Colonic mucosa (tissue), 4 donors: ENCODE measurements at regions not wholly inside any gene's neighbourhood (a gene's known extent, or its start where the extent isn't known, plus 50 kb on each side); places are given as distances from the start of the nearest gene placed in this dataset.

Experiments
- DNase-seq: peaks from one replicate; pipeline ENCODE4 v3.0.0-alpha.2; 2020
- H3K27ac ChIP-seq: fragments of 200-600 bp; one replicate; pipeline ENCODE4 v1.8.0; 2021
- H3K27me3 ChIP-seq: fragments of 200-600 bp; one replicate; pipeline ENCODE4 v1.8.0; 2021
- H3K36me3 ChIP-seq: fragments of 200-600 bp; one replicate; pipeline ENCODE4 v1.8.0; 2021
- H3K4me1 ChIP-seq: fragments of 200-600 bp; one replicate; pipeline ENCODE4 v1.8.0; 2021; ENCODE audit warnings: mild to moderate bottlenecking
- H3K4me3 ChIP-seq: fragments of 200-600 bp; one replicate; pipeline ENCODE4 v1.8.0; 2021
- H3K9ac ChIP-seq, 2 donors: one replicate each; pipeline ENCODE4 v1.7.0; 2013; ENCODE audit warnings: control low read depth in 2 of 2, low read depth in 2 of 2, low read length in 2 of 2
- H3K9me3 ChIP-seq: fragments of 200-600 bp; one replicate; pipeline ENCODE4 v1.8.0; 2021
- intact Hi-C: fragments of 100-400 bp; cut with DNase I; formaldehyde crosslinking; loops from one replicate; pipeline ENCODE4 v1.14.1; 2022
- TF ChIP-seq, protein P1 (sequence below): fragments of 200-600 bp; IDR thresholded peaks from one replicate; pipeline ENCODE4 v1.8.0; 2022; ENCODE audit warnings: antibody characterized with exemption, mild to moderate bottlenecking
- donor health status: healthy.
- donor health status: DM: no; HTN: no; CAD: no.
- donor health status: DM: no; HTN: no; CAD: no.

- Histone ChIP-seq H3K27me3 (no peaks in the 10 kb centered on the region), H3K4me3 (no peak overlapping the region), H3K4me1 (no peaks in the 10 kb centered on the region), H3K36me3 (no peaks in the 10 kb centered on the region), H3K9me3 (no peaks in the 10 kb centered on the region), H3K27ac (no peak overlapping the region), H3K9ac (no peak overlapping the region)
- DNase-seq: no peak
- intact Hi-C loops: no loop called here
- TF ChIP-seq, protein P1, sequence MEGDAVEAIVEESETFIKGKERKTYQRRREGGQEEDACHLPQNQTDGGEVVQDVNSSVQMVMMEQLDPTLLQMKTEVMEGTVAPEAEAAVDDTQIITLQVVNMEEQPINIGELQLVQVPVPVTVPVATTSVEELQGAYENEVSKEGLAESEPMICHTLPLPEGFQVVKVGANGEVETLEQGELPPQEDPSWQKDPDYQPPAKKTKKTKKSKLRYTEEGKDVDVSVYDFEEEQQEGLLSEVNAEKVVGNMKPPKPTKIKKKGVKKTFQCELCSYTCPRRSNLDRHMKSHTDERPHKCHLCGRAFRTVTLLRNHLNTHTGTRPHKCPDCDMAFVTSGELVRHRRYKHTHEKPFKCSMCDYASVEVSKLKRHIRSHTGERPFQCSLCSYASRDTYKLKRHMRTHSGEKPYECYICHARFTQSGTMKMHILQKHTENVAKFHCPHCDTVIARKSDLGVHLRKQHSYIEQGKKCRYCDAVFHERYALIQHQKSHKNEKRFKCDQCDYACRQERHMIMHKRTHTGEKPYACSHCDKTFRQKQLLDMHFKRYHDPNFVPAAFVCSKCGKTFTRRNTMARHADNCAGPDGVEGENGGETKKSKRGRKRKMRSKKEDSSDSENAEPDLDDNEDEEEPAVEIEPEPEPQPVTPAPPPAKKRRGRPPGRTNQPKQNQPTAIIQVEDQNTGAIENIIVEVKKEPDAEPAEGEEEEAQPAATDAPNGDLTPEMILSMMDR: no peak
Observed at GRCh38 chr21:38683222-38683621, 122.5 kb upstream of the ETS2 start.

DNA sequence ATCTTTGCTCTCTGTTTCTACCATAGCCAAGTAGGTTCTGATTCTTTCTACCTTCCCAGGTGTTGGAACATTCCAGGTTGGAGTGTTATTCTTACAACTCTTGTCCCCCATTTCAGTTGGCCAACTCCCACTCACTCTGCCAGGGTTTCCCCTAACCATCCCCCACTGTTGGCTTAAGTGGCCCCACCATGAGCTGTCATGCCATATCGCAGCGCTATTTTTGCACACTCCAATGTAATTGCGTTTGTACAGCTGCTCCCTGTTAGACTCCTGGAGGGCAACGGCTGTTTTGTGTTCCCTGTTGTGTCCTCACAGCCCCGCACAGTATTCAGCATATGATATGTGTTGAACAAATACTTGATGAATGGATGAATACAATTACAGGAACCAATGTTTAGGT is 117.7 kb upstream of the ETS2 start:
- H3K27ac ChIP-seq: no peak overlapping the region
- H3K9ac ChIP-seq: no peak overlapping the region
- no peaks in the 10 kb centered on the region for H3K27me3 ChIP-seq
- no peaks in the 10 kb centered on the region for H3K36me3 ChIP-seq
- H3K4me3 ChIP-seq: no peak overlapping the region
- no peak for DNase-seq
- no peaks in the 10 kb centered on the region for H3K9me3 ChIP-seq
- TF ChIP-seq, protein P1: no peak
- H3K4me1 ChIP-seq: no peaks in the 10 kb centered on the region
- intact Hi-C loops: no loop called here

DNA sequence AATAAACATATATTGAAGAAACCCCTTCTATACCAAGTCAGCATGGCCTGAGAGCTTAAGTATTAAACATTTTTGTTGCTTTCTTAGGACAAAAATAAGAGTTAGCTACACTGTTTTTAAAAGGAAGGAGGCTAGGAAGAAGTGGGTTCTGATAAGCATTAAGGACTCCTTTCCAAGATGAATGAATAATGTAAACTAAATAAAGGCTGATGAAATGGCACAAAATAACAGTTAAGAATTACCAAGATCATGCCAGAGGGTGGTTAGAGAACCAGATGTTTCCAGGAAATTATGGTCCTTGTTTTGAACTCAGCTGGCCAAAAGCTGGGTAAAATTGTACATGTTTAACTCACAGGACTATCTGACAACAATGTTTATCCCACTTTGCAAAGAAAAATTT is 114.1 kb upstream of the ETS2 start:
- intact Hi-C loops: no loop called here
- H3K27ac ChIP-seq: no peak overlapping the region
- TF ChIP-seq, protein P1: no peak
- H3K4me1 ChIP-seq: no peaks in the 10 kb centered on the region
- H3K27me3 ChIP-seq: no peaks in the 10 kb centered on the region
- H3K4me3 ChIP-seq: no peak overlapping the region
- H3K9me3 ChIP-seq: no peaks in the 10 kb centered on the region
- no peak overlapping the region for H3K9ac ChIP-seq
- DNase-seq: no peak
- no peaks in the 10 kb centered on the region for H3K36me3 ChIP-seq

DNA sequence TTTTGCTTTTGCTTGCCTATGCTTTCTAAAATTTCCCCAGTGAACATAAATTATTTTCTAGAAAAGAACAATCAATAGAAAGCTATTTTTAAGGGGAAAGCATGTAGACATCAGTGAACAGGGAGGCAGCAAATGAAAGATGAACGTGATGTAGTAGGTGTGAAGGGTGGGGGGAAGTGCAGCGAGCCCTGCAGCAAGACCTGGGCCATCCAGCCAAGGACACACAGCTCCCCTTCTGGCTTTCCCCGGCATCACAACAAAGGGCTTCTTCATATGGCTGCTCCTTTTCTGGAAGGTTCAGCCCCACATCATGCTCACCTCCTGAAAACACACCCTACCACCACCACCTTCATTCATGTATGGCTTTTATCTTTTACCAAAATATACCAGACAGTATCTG is 109.2 kb upstream of the ETS2 start:
- no peak overlapping the region for H3K4me3 ChIP-seq
- intact Hi-C loops: no loop called here
- TF ChIP-seq, protein P1: no peak
- no peak overlapping the region for H3K27ac ChIP-seq
- H3K27me3 ChIP-seq: no peaks in the 10 kb centered on the region
- no peak overlapping the region for H3K9ac ChIP-seq
- H3K9me3 ChIP-seq: no peaks in the 10 kb centered on the region
- H3K4me1 ChIP-seq: no peaks in the 10 kb centered on the region
- H3K36me3 ChIP-seq: no peaks in the 10 kb centered on the region
- no peak for DNase-seq

GRCh38 chr21:38699048-38699447 is 106.7 kb upstream of the ETS2 start:
- TF ChIP-seq, protein P1: peak; percentile 21
- no peak overlapping the region for H3K27ac ChIP-seq
- no peaks in the 10 kb centered on the region for H3K9me3 ChIP-seq
- no peaks in the 10 kb centered on the region for H3K36me3 ChIP-seq
- no peaks in the 10 kb centered on the region for H3K27me3 ChIP-seq
- intact Hi-C loops: no loop called here
- H3K4me1 ChIP-seq: no peaks in the 10 kb centered on the region
- no peak for DNase-seq
- H3K4me3 ChIP-seq: no peak overlapping the region
- H3K9ac ChIP-seq: no peak overlapping the region

DNA sequence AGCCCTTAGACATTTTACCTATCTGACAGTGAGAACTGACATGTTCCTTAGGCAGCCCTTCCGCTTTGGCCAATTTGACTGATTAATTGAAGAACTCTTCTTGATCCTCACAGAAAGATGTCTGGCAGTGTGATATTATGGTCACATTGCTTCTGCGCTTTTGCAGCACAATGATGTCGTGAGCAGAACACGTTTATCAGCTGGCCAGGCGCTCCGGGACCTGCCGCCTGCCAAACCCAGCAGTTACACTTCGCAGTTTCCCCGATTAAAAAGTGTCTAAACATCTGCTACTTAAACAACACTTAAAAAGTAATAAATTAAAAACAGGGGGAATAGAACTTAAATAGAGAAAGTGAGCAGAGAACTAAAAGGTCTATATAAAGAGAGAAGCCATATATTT is 103.5 kb upstream of the ETS2 start:
- TF ChIP-seq, protein P1: no peak
- Histone ChIP-seq H3K9ac (no peak overlapping the region), H3K4me1 (no peaks in the 10 kb centered on the region), H3K36me3 (no peaks in the 10 kb centered on the region), H3K9me3 (no peaks in the 10 kb centered on the region), H3K4me3 (no peak overlapping the region), H3K27me3 (no peaks in the 10 kb centered on the region), H3K27ac (no peak overlapping the region)
- intact Hi-C loops: no loop called here
- DNase-seq: no peak
